ENCODE measurements at regions not wholly inside any gene's neighbourhood (a gene's known extent, or its start where the extent isn't known, plus 50 kb on each side); places are given as distances from the start of the nearest gene placed in this dataset.

- DNase-seq (ENCODE audit: low read depth, low spot score) (no peak), ATAC-seq (no peak)
- Histone ChIP-seq H3K27ac (ENCODE audit: low read depth, low read length) (no peak overlapping the region), H4K20me1 (ENCODE audit: insufficient read depth) (no peaks in the 10 kb centered on the region), H3K9ac (ENCODE audit: low read length) (no peak overlapping the region), H2AFZ (ENCODE audit: low read depth, low read length, poor library complexity, severe bottlenecking) (no peak overlapping the region), H3K79me2 (ENCODE audit: insufficient read depth, low read length) (no peaks in the 10 kb centered on the region), H3K27me3 (ENCODE audit: insufficient read depth, low read length) (no peaks in the 10 kb centered on the region), H3K4me1 (ENCODE audit: control insufficient read depth in 1 of 2, insufficient read depth in 2 of 2, low read length in 2 of 2) (peaks cover 0 to 5% of the 10 kb centered on the region in 2 experiments; a peak in 1 of 4 replicates), H3K4me3 (replicated peaks in 1 of 2; ENCODE audit: low read depth in 1 of 2, low read length in 2 of 2) (no peak overlapping the region), H3K36me3 (ENCODE audit: control insufficient read depth in 1 of 2, insufficient read depth in 2 of 2, low read length in 2 of 2) (no peaks in the 10 kb centered on the region), H3K4me2 (ENCODE audit: low read length) (no peak overlapping the region), H3K9me3 (ENCODE audit: control insufficient read depth in 1 of 2, insufficient read depth in 1 of 2, low read depth in 1 of 2, low read length in 2 of 2) (no peaks in the 10 kb centered on the region), H3K9me2 (ENCODE audit: insufficient read depth) (no peaks in the 10 kb centered on the region)
- ChIA-PET POLR2A (no interaction called here), RAD21 (ENCODE audit: low non-redundant PET in 1 of 2, low total read pairs in 2 of 2, uncharacterized antibody in 2 of 2, unreplicated experiment in 2 of 2) (no interaction called here), CTCF (no interaction called here)
- BruUV-seq (replicated peaks), result no TSS peak
- TF ChIP-seq CEBPB (IDR thresholded peaks at IDR 0.05; ENCODE audit: low read depth) (no peak), REST (IDR thresholded peaks at IDR 0.05; ENCODE audit: low read depth) (no peak), SRF (IDR thresholded peaks at IDR 0.05; ENCODE audit: low read depth) (no peak), CTCF (IDR thresholded peaks at IDR 0.05 in 2 of 3, conservative IDR thresholded peaks at IDR 0.05 in 1 of 3; ENCODE audit: borderline replicate concordance in 1 of 3, insufficient read depth in 1 of 3, low read depth in 2 of 3, low read length in 2 of 3) (no peak), EZH2 (IDR thresholded peaks at IDR 0.05) (no peak), ELF1 (IDR thresholded peaks at IDR 0.05; ENCODE audit: borderline replicate concordance, low read depth) (no peak), EZH2phosphoT487 (IDR thresholded peaks at IDR 0.05; ENCODE audit: borderline replicate concordance) (no peak), ZBTB33 (IDR thresholded peaks at IDR 0.05; ENCODE audit: extremely low read depth, insufficient replicate concordance, low read length) (no peak), TCF7L2 (IDR thresholded peaks at IDR 0.05; ENCODE audit: borderline replicate concordance, extremely low read depth, insufficient read depth, insufficient read length) (no peak), ZFX (IDR thresholded peaks at IDR 0.05) (no peak), CBX3 (IDR thresholded peaks at IDR 0.05; ENCODE audit: low read depth) (no peak), SIN3A (IDR thresholded peaks at IDR 0.05; ENCODE audit: low read depth) (no peak), MAX (IDR thresholded peaks at IDR 0.05) (no peak), SP1 (IDR thresholded peaks at IDR 0.05; ENCODE audit: low read depth) (no peak), EGR1 (IDR thresholded peaks at IDR 0.05; ENCODE audit: low read depth) (no peak), YY1 (IDR thresholded peaks at IDR 0.05; ENCODE audit: extremely low read depth, insufficient replicate concordance, low read depth, low read length) (no peak)
- intact Hi-C loops (cut with micrococcal nuclease), result no loop called here
Observed at GRCh38 chr10:94239696-94240095, 123.0 kb downstream of the NOC3L start.
